Vagina (tissue), 2 donors: ENCODE measurements at regions not wholly inside any gene's neighbourhood (a gene's known extent, or its start where the extent isn't known, plus 50 kb on each side); places are given as distances from the start of the nearest gene placed in this dataset.

Source experiments
- DNase-seq, 2 donors: peaks; one replicate each; pipeline ENCODE4 v3.0.0-alpha.2; 2017; ENCODE audit errors: extremely low spot score in 2 of 2
- H3K27ac ChIP-seq: fragments of 200-600 bp; sonication (generic); one replicate; pipeline ENCODE4 v1.5.1; 2019
- H3K27me3 ChIP-seq: fragments of 200-600 bp; sonication (generic); one replicate; pipeline ENCODE4 v1.5.1; 2019
- H3K36me3 ChIP-seq, 2 donors: fragments of 200-600 bp; sonication (generic); one replicate each; pipeline ENCODE4 v1.5.1; 2017 to 2019
- H3K4me1 ChIP-seq: fragments of 200-600 bp; sonication (generic); one replicate; pipeline ENCODE4 v1.5.1; 2019
- H3K4me3 ChIP-seq, 2 donors: fragments of 200-600 bp; sonication (generic); 1 replicate in 1 of 2; 2 replicates in 1 of 2; pipeline ENCODE4 v1.5.1; 2016 to 2019
- H3K9me3 ChIP-seq: fragments of 200-600 bp; sonication (generic); one replicate; pipeline ENCODE4 v1.5.1; 2019
- POLR2A ChIP-seq, 2 donors: fragments of 450-650 bp; IDR thresholded peaks; one replicate each; pipeline ENCODE4 v1.6.1; 2017; ENCODE audit warnings: antibody characterized with exemption in 2 of 2, mild to moderate bottlenecking in 2 of 2, moderate library complexity in 2 of 2
- POLR2AphosphoS5 ChIP-seq, 2 donors: sonication (generic); formaldehyde crosslinking; IDR thresholded peaks; one replicate each; pipeline ENCODE4 v1.9.0; 2017; ENCODE audit warnings: antibody characterized with exemption in 2 of 2, mild to moderate bottlenecking in 2 of 2, low read depth in 1 of 2; ENCODE audit not compliant: insufficient read depth in 1 of 2
- intact Hi-C: fragments of 100-400 bp; cut with DNase I; formaldehyde crosslinking; loops from one replicate; pipeline ENCODE4 v1.15.1; 2023
- TF ChIP-seq, protein P1 (sequence below), 3 experiments: fragments of 450-650 bp in 2 of 3; fragments of 200-600 bp in 1 of 3; sonication (generic) in 1 of 3; IDR thresholded peaks; one replicate each; pipeline ENCODE4 v1.5.1; 2017 to 2019; ENCODE audit warnings: antibody characterized with exemption in 3 of 3, mild to moderate bottlenecking in 2 of 3, moderate library complexity in 2 of 3

DNA sequence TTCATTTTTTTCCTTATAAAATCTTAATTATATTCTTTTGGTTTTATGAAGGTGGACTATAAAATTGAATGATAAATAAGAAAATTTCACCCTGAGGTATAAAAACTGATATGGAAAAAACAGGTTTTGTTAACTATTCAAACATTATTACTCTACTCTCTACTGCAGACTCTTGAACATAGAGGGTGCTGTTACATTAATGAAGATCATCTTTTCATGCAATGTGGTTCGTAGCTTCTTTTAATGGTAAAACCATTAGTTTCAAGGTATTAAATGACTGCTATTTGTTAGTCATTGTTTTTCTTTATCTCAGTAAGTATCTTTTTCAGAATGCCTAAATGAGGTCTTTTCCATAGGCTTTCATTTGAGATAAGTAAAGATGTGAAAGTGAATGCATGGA, 510.4 kb downstream of the SLC16A7 start:
- Histone ChIP-seq H3K9me3 (no peaks in the 10 kb centered on the region), H3K4me3 (no peak overlapping the region), H3K36me3 (no peaks in the 10 kb centered on the region), H3K27me3 (no peaks in the 10 kb centered on the region), H3K4me1 (no peaks in the 10 kb centered on the region), H3K27ac (no peak overlapping the region)
- TF ChIP-seq POLR2A (IDR thresholded peaks at IDR 0.05), result no peak
- TF ChIP-seq, protein P1, sequence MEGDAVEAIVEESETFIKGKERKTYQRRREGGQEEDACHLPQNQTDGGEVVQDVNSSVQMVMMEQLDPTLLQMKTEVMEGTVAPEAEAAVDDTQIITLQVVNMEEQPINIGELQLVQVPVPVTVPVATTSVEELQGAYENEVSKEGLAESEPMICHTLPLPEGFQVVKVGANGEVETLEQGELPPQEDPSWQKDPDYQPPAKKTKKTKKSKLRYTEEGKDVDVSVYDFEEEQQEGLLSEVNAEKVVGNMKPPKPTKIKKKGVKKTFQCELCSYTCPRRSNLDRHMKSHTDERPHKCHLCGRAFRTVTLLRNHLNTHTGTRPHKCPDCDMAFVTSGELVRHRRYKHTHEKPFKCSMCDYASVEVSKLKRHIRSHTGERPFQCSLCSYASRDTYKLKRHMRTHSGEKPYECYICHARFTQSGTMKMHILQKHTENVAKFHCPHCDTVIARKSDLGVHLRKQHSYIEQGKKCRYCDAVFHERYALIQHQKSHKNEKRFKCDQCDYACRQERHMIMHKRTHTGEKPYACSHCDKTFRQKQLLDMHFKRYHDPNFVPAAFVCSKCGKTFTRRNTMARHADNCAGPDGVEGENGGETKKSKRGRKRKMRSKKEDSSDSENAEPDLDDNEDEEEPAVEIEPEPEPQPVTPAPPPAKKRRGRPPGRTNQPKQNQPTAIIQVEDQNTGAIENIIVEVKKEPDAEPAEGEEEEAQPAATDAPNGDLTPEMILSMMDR (IDR thresholded peaks at IDR 0.05), result no peak
- no peak for TF ChIP-seq POLR2AphosphoS5 (IDR thresholded peaks at IDR 0.05; ENCODE audit: insufficient read depth in 1 of 2, low read depth in 1 of 2)
- intact Hi-C loops, result no loop called here
- no peak for DNase-seq

DNA sequence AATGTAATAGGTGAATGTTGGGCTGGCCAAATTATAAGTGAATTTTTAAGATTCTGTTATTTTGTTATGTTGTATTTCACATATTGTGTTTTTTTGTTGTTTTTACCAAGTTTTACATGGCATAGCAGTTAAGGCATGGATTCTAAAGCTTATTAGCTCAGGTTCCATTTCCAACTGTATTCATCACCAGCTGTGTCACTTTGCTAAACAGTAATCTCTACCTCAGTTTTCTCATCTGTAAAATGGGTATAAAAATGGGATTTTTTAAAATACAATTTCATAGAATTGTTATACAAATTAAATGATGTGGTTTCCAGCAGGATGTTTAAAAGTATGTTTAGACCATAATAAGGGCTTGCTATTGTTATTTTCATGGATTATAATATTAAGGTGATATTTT, 512.2 kb downstream of the SLC16A7 start:
- TF ChIP-seq POLR2A (IDR thresholded peaks at IDR 0.05) (no peak), POLR2AphosphoS5 (IDR thresholded peaks at IDR 0.05; ENCODE audit: insufficient read depth in 1 of 2, low read depth in 1 of 2) (no peak)
- TF ChIP-seq, protein P1 (IDR thresholded peaks at IDR 0.05), result no peak
- intact Hi-C loops, result no loop called here
- no peaks in the 10 kb centered on the region for H3K4me1 ChIP-seq
- no peak for DNase-seq
- no peaks in the 10 kb centered on the region for H3K27me3 ChIP-seq
- no peaks in the 10 kb centered on the region for H3K9me3 ChIP-seq
- no peak overlapping the region for H3K27ac ChIP-seq
- H3K4me3 ChIP-seq, result no peak overlapping the region
- H3K36me3 ChIP-seq, result no peaks in the 10 kb centered on the region

DNA sequence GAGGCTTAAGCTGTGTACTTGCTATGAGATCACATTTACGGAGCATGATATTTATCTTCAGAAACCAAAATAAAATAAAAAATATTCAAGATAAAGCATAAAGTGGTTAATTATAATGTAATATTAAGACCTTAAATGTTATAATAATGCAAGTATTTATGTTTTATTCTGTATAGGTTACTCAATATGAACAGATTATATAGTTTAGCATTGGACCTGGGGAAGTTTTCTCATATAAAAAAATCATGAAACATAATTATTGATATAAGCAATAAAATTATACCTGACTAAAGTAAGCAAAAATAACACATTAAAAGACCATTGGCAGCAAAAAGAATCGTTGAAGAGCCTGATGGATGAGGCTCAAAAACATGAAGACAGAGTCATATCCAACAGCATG, 516.2 kb downstream of the SLC16A7 start:
- intact Hi-C loops, result no loop called here
- H3K36me3 ChIP-seq, result no peaks in the 10 kb centered on the region
- H3K9me3 ChIP-seq, result no peaks in the 10 kb centered on the region
- no peaks in the 10 kb centered on the region for H3K4me1 ChIP-seq
- no peak overlapping the region for H3K27ac ChIP-seq
- H3K27me3 ChIP-seq, result no peaks in the 10 kb centered on the region
- TF ChIP-seq, protein P1 (IDR thresholded peaks at IDR 0.05), result no peak
- TF ChIP-seq POLR2A (IDR thresholded peaks at IDR 0.05) (no peak), POLR2AphosphoS5 (IDR thresholded peaks at IDR 0.05; ENCODE audit: insufficient read depth in 1 of 2, low read depth in 1 of 2) (no peak)
- DNase-seq, result no peak
- H3K4me3 ChIP-seq, result no peak overlapping the region

DNA sequence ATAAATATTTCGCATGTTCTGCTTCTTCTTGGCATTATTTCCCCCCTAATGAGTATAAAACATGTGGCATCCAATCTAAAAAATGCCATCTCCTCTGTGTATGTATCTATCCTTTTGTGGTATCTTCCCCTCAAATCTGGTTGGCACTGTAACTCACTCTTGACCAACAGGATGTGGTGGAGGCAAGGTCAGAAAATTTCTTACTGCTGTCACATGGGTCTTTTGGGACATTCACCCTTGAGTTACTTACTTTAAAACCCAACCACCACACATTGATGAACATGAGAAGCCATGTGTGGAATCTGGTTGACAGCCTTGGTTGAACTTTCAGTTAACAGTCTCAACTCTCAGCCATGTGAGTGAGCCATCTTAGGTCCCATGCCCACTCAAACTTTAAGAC, 516.9 kb downstream of the SLC16A7 start:
- intact Hi-C loops, result no loop called here
- TF ChIP-seq POLR2A (IDR thresholded peaks at IDR 0.05) (no peak), POLR2AphosphoS5 (IDR thresholded peaks at IDR 0.05; ENCODE audit: insufficient read depth in 1 of 2, low read depth in 1 of 2) (no peak)
- TF ChIP-seq, protein P1 (IDR thresholded peaks at IDR 0.05), result no peak
- no peak overlapping the region for H3K27ac ChIP-seq
- no peak for DNase-seq
- H3K36me3 ChIP-seq, result no peaks in the 10 kb centered on the region
- no peak overlapping the region for H3K4me3 ChIP-seq
- H3K27me3 ChIP-seq, result no peaks in the 10 kb centered on the region
- H3K9me3 ChIP-seq, result no peaks in the 10 kb centered on the region
- H3K4me1 ChIP-seq, result no peaks in the 10 kb centered on the region

DNA sequence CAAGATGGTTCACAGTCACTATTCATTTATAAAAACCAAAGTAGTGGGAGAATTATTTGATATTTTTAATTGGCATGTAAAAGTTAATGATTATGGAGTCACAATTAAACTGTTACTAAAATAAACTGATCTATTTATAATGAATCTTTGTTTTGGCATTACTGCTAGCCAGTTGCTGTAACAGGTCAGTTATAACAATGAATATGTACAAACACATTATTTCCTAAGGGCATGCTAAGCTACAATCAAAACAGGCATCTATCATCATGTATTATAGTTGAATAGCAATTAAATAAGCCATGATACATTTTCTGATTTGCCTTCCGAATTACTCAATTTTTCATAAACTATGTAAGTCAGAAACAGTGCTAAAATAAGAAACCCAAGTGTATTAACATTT, 518.3 kb downstream of the SLC16A7 start:
- Histone ChIP-seq H3K9me3 (no peaks in the 10 kb centered on the region), H3K27me3 (no peaks in the 10 kb centered on the region), H3K4me3 (no peak overlapping the region), H3K36me3 (no peaks in the 10 kb centered on the region), H3K27ac (no peak overlapping the region), H3K4me1 (no peaks in the 10 kb centered on the region)
- TF ChIP-seq POLR2AphosphoS5 (IDR thresholded peaks at IDR 0.05; ENCODE audit: insufficient read depth in 1 of 2, low read depth in 1 of 2), result no peak
- intact Hi-C loops, result no loop called here
- DNase-seq, result no peak

DNA sequence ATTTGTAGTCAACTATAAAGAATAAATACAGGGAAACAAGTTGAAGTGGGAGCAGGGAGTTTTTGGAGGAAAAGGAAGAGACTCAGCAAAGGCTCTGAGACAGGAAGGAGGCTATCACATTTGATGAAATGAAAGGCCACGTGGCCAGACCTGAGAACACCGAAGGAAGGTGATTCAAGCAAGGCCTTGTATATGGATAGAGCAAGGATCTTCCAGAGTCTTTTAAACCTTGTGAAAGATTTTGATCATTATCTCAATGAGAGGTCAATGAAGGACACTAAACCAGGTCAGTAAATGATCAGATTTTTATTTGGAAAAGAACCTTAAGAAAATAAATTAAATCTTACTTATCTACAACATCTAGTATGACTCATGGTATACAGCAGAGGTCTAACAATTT, 523.5 kb downstream of the SLC16A7 start:
- Histone ChIP-seq H3K36me3 (no peaks in the 10 kb centered on the region), H3K27me3 (no peaks in the 10 kb centered on the region), H3K27ac (no peak overlapping the region), H3K4me1 (no peaks in the 10 kb centered on the region), H3K4me3 (no peak overlapping the region), H3K9me3 (no peaks in the 10 kb centered on the region)
- intact Hi-C loops, result no loop called here
- no peak for DNase-seq
- no peak for TF ChIP-seq POLR2AphosphoS5 (IDR thresholded peaks at IDR 0.05; ENCODE audit: insufficient read depth in 1 of 2, low read depth in 1 of 2)
- TF ChIP-seq, protein P1 (IDR thresholded peaks at IDR 0.05), result no peak
- no peak for TF ChIP-seq POLR2A (IDR thresholded peaks at IDR 0.05)
